Osteocyte (in vitro differentiated cells): ENCODE measurements at regions not wholly inside any gene's neighbourhood (a gene's known extent, or its start where the extent isn't known, plus 50 kb on each side); places are given as distances from the start of the nearest gene placed in this dataset.

Experiments used
- DNase-seq: peaks from one replicate; pipeline ENCODE4 v3.0.0; 2021; ENCODE audit warnings: mixed read lengths; ENCODE audit not compliant: unreplicated experiment; ENCODE audit errors: extremely low spot score
- H3K27ac Mint-ChIP-seq: one replicate; pipeline ENCODE4 v1.8.0; 2021; ENCODE audit warnings: mild to moderate bottlenecking, mixed read lengths; ENCODE audit not compliant: unreplicated experiment
- H3K27me3 Mint-ChIP-seq: one replicate; pipeline ENCODE4 v1.8.0; 2021; ENCODE audit warnings: mixed read lengths; ENCODE audit not compliant: unreplicated experiment
- H3K36me3 Mint-ChIP-seq: one replicate; pipeline ENCODE4 v1.8.0; 2021; ENCODE audit warnings: mixed read lengths; ENCODE audit not compliant: unreplicated experiment
- H3K4me1 Mint-ChIP-seq: one replicate; pipeline ENCODE4 v1.8.0; 2021; ENCODE audit warnings: mixed read lengths; ENCODE audit not compliant: unreplicated experiment
- H3K4me3 Mint-ChIP-seq: one replicate; pipeline ENCODE4 v1.8.0; 2021; ENCODE audit warnings: mild to moderate bottlenecking, moderate library complexity, mixed read lengths; ENCODE audit not compliant: unreplicated experiment
- H3K9me3 Mint-ChIP-seq: one replicate; pipeline ENCODE4 v1.8.0; 2021; ENCODE audit warnings: mixed read lengths; ENCODE audit not compliant: unreplicated experiment
- CTCF ChIP-seq: fragments of 200-600 bp; sonication (generic); IDR thresholded peaks from 2 replicates; pipeline ENCODE4 v1.5.0; 2021; ENCODE audit warnings: antibody characterized with exemption, mild to moderate bottlenecking, moderate library complexity

GRCh38 chr11:98967005-98967404, 53.7 kb upstream of the CNTN5 start:
- no peaks in the 10 kb centered on the region for H3K36me3 Mint-ChIP-seq
- DNase-seq: no peak
- no peaks in the 10 kb centered on the region for H3K9me3 Mint-ChIP-seq
- H3K27me3 Mint-ChIP-seq: no peaks in the 10 kb centered on the region
- H3K27ac Mint-ChIP-seq: no peak overlapping the region
- no peaks in the 10 kb centered on the region for H3K4me1 Mint-ChIP-seq
- TF ChIP-seq CTCF: no peak
- H3K4me3 Mint-ChIP-seq: no peak overlapping the region
